GM23338 (cell line): ENCODE measurements at regions not wholly inside any gene's neighbourhood (a gene's known extent, or its start where the extent isn't known, plus 50 kb on each side); places are given as distances from the start of the nearest gene placed in this dataset.

Experiments used
- ATAC-seq: fragments of 200-7000 bp; cut with Tn5 transposase; 3 replicates; pipeline ENCODE4 v1.9.1; 2020
- DNase-seq: peaks from one replicate; pipeline ENCODE4 v3.0.0-alpha.2; 2015; ENCODE audit warnings: low spot score
- H2AFZ ChIP-seq: fragments of 200-600 bp; sonication (generic); 2 replicates; pipeline ENCODE4 v1.8.0; 2016; ENCODE audit warnings: antibody characterized with exemption, mild to moderate bottlenecking, moderate library complexity
- H3F3A ChIP-seq: fragments of 200-600 bp; sonication (generic); replicated peaks from 2 replicates; pipeline ENCODE4 v1.8.0; 2017; ENCODE audit warnings: antibody characterized with exemption, mixed run types, low read depth
- H3K27ac ChIP-seq: fragments of 200-600 bp; sonication (generic); 2 replicates; pipeline ENCODE4 v1.6.1; 2016; ENCODE audit warnings: low read depth
- H3K27me3 ChIP-seq: fragments of 200-600 bp; sonication (generic); 2 replicates; pipeline ENCODE4 v1.8.0; 2016; ENCODE audit warnings: mild to moderate bottlenecking, mixed run types, moderate library complexity; ENCODE audit not compliant: insufficient read depth
- H3K36me3 ChIP-seq: fragments of 200-600 bp; sonication (generic); 2 replicates; pipeline ENCODE4 v1.8.0; 2016; ENCODE audit warnings: mild to moderate bottlenecking; ENCODE audit not compliant: insufficient read depth
- H3K4me1 ChIP-seq: fragments of 200-600 bp; sonication (generic); 2 replicates; pipeline ENCODE4 v1.8.0; 2016; ENCODE audit warnings: mild to moderate bottlenecking, moderate library complexity; ENCODE audit not compliant: insufficient read depth
- H3K4me2 ChIP-seq: fragments of 200-600 bp; sonication (generic); 2 replicates; pipeline ENCODE4 v1.7.1; 2017; ENCODE audit warnings: mixed run types
- H3K4me3 ChIP-seq: fragments of 200-600 bp; sonication (generic); 2 replicates; pipeline ENCODE4 v1.6.1; 2016; ENCODE audit warnings: mixed run types
- H3K79me2 ChIP-seq: fragments of 200-600 bp; sonication (generic); replicated peaks from 2 replicates; pipeline ENCODE4 v1.8.0; 2017; ENCODE audit warnings: mild to moderate bottlenecking; ENCODE audit not compliant: insufficient read depth
- H3K9me2 ChIP-seq: fragments of 200-600 bp; sonication (generic); 2 replicates; pipeline ENCODE4 v1.8.0; 2017; ENCODE audit not compliant: insufficient read depth
- H4K20me1 ChIP-seq: fragments of 200-600 bp; sonication (generic); replicated peaks from 2 replicates; pipeline ENCODE4 v1.8.0; 2017; ENCODE audit warnings: mild to moderate bottlenecking; ENCODE audit not compliant: insufficient read depth
- H3K27ac Mint-ChIP-seq: 2 replicates; pipeline ENCODE4 v1.8.0; 2020; ENCODE audit warnings: inconsistent platforms, mild to moderate bottlenecking, moderate library complexity, mixed read lengths
- H3K27me3 Mint-ChIP-seq: 3 replicates; pipeline ENCODE4 v1.8.0; 2022; ENCODE audit warnings: low read depth, mild to moderate bottlenecking, moderate library complexity, mixed read lengths, inconsistent platforms; ENCODE audit not compliant: insufficient read depth, poor library complexity
- H3K36me3 Mint-ChIP-seq: 3 replicates; pipeline ENCODE4 v1.8.0; 2021; ENCODE audit warnings: low read depth, mild to moderate bottlenecking, inconsistent platforms, moderate library complexity, mixed read lengths
- H3K4me1 Mint-ChIP-seq: 3 replicates; pipeline ENCODE4 v1.8.0; 2020; ENCODE audit warnings: mild to moderate bottlenecking, inconsistent platforms, mixed read lengths
- H3K4me3 Mint-ChIP-seq: 3 replicates; pipeline ENCODE4 v1.8.0; 2021; ENCODE audit warnings: moderate library complexity, mild to moderate bottlenecking, inconsistent platforms, mixed read lengths
- H3K9me3 Mint-ChIP-seq: 3 replicates; pipeline ENCODE4 v1.8.0; 2020; ENCODE audit warnings: moderate library complexity, mild to moderate bottlenecking, inconsistent platforms, mixed read lengths
- CREB1 ChIP-seq: fragments of 250-450 bp; sonication (Bioruptor Pico); IDR thresholded peaks from 2 replicates; pipeline ENCODE4 v1.5.0; 2020; ENCODE audit warnings: low read depth, mild to moderate bottlenecking, moderate library complexity
- JUNB ChIP-seq: IDR thresholded peaks from one replicate; pipeline ENCODE4 v1.6.1; 2016; ENCODE audit warnings: antibody characterized with exemption; ENCODE audit not compliant: unreplicated experiment
- NANOG ChIP-seq: IDR thresholded peaks from 2 replicates; pipeline ENCODE4 v1.6.1; 2016; ENCODE audit warnings: antibody characterized with exemption, borderline replicate concordance
- STAT1 ChIP-seq: IDR thresholded peaks from one replicate; pipeline ENCODE4 v1.6.1; 2016; ENCODE audit warnings: antibody characterized with exemption; ENCODE audit not compliant: unreplicated experiment
- ZNF114 ChIP-seq: fragments of 250-450 bp; sonication (Bioruptor Pico); IDR thresholded peaks from 2 replicates; pipeline ENCODE4 v1.5.0; 2020; ENCODE audit warnings: mild to moderate bottlenecking, moderate library complexity
- TF ChIP-seq, protein P1 (sequence below): IDR thresholded peaks from one replicate; pipeline ENCODE4 v1.6.1; 2018; ENCODE audit warnings: antibody characterized with exemption; ENCODE audit not compliant: unreplicated experiment
- TF ChIP-seq, protein P2 (sequence below): fragments of 250-450 bp; sonication (Bioruptor Pico); IDR thresholded peaks from 2 replicates; pipeline ENCODE4 v1.5.0; 2020; ENCODE audit warnings: mild to moderate bottlenecking, moderate library complexity
- TF ChIP-seq, protein P3 (sequence below): IDR thresholded peaks from 2 replicates; pipeline ENCODE4 v1.6.1; 2016; ENCODE audit warnings: antibody characterized with exemption
- TF ChIP-seq, protein P4 (sequence below), 2 experiments: fragments of 200-600 bp in 1 of 2; sonication (generic) in 1 of 2; conservative IDR thresholded peaks; 2 replicates each; pipeline versions ENCODE4 v1.5.1 to v1.6.1; 2016 to 2017; ENCODE audit warnings: antibody characterized with exemption in 2 of 2, low read depth in 2 of 2, mild to moderate bottlenecking in 2 of 2, moderate library complexity in 1 of 2

DNA sequence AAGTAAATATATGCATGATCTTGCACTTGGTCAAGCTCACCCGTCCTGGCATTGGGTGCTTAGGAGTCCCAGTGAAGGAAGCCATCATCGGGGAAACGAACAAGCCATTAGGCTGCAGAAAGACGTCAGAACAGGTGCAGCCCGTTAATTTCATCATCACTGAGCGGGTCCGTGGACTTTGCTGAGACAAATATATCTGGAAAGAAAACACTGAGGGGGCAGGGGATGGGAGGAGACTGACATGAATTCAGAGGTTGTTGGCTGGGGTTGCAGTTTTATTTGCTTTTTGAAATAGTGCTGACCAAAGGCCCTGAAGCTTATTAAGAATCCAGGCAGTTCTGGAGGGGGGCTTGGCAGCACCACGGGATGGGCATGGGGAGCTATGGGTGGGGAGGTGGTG, 207.2 kb downstream of the ENGASE start:
- Histone ChIP-seq H3K36me3 (no peaks in the 10 kb centered on the region), H3F3A (no peaks in the 10 kb centered on the region), H3K4me1 (no peaks in the 10 kb centered on the region), H4K20me1 (no peaks in the 10 kb centered on the region), H3K4me3 (no peak overlapping the region), H2AFZ (no peak overlapping the region), H3K27ac (no peak overlapping the region), H3K4me2 (no peak overlapping the region), H3K79me2 (no peaks in the 10 kb centered on the region), H3K27me3 (no peaks in the 10 kb centered on the region), H3K9me2 (no peaks in the 10 kb centered on the region)
- Mint-ChIP-seq H3K27me3 (peaks cover 22% of the 10 kb centered on the region), H3K4me3 (no peak overlapping the region), H3K36me3 (no peaks in the 10 kb centered on the region), H3K4me1 (peaks cover 8% of the 10 kb centered on the region), H3K9me3 (no peaks in the 10 kb centered on the region), H3K27ac (no peak overlapping the region)
- DNase-seq (no peak), ATAC-seq (no peak)
- TF ChIP-seq ZNF114 (CRISPR knock-in tag) (no peak), JUNB (no peak), NANOG (no peak), CREB1 (CRISPR knock-in tag) (no peak), STAT1 (no peak)
- TF ChIP-seq, protein P1, sequence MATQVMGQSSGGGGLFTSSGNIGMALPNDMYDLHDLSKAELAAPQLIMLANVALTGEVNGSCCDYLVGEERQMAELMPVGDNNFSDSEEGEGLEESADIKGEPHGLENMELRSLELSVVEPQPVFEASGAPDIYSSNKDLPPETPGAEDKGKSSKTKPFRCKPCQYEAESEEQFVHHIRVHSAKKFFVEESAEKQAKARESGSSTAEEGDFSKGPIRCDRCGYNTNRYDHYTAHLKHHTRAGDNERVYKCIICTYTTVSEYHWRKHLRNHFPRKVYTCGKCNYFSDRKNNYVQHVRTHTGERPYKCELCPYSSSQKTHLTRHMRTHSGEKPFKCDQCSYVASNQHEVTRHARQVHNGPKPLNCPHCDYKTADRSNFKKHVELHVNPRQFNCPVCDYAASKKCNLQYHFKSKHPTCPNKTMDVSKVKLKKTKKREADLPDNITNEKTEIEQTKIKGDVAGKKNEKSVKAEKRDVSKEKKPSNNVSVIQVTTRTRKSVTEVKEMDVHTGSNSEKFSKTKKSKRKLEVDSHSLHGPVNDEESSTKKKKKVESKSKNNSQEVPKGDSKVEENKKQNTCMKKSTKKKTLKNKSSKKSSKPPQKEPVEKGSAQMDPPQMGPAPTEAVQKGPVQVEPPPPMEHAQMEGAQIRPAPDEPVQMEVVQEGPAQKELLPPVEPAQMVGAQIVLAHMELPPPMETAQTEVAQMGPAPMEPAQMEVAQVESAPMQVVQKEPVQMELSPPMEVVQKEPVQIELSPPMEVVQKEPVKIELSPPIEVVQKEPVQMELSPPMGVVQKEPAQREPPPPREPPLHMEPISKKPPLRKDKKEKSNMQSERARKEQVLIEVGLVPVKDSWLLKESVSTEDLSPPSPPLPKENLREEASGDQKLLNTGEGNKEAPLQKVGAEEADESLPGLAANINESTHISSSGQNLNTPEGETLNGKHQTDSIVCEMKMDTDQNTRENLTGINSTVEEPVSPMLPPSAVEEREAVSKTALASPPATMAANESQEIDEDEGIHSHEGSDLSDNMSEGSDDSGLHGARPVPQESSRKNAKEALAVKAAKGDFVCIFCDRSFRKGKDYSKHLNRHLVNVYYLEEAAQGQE = no peak
- TF ChIP-seq, protein P2, sequence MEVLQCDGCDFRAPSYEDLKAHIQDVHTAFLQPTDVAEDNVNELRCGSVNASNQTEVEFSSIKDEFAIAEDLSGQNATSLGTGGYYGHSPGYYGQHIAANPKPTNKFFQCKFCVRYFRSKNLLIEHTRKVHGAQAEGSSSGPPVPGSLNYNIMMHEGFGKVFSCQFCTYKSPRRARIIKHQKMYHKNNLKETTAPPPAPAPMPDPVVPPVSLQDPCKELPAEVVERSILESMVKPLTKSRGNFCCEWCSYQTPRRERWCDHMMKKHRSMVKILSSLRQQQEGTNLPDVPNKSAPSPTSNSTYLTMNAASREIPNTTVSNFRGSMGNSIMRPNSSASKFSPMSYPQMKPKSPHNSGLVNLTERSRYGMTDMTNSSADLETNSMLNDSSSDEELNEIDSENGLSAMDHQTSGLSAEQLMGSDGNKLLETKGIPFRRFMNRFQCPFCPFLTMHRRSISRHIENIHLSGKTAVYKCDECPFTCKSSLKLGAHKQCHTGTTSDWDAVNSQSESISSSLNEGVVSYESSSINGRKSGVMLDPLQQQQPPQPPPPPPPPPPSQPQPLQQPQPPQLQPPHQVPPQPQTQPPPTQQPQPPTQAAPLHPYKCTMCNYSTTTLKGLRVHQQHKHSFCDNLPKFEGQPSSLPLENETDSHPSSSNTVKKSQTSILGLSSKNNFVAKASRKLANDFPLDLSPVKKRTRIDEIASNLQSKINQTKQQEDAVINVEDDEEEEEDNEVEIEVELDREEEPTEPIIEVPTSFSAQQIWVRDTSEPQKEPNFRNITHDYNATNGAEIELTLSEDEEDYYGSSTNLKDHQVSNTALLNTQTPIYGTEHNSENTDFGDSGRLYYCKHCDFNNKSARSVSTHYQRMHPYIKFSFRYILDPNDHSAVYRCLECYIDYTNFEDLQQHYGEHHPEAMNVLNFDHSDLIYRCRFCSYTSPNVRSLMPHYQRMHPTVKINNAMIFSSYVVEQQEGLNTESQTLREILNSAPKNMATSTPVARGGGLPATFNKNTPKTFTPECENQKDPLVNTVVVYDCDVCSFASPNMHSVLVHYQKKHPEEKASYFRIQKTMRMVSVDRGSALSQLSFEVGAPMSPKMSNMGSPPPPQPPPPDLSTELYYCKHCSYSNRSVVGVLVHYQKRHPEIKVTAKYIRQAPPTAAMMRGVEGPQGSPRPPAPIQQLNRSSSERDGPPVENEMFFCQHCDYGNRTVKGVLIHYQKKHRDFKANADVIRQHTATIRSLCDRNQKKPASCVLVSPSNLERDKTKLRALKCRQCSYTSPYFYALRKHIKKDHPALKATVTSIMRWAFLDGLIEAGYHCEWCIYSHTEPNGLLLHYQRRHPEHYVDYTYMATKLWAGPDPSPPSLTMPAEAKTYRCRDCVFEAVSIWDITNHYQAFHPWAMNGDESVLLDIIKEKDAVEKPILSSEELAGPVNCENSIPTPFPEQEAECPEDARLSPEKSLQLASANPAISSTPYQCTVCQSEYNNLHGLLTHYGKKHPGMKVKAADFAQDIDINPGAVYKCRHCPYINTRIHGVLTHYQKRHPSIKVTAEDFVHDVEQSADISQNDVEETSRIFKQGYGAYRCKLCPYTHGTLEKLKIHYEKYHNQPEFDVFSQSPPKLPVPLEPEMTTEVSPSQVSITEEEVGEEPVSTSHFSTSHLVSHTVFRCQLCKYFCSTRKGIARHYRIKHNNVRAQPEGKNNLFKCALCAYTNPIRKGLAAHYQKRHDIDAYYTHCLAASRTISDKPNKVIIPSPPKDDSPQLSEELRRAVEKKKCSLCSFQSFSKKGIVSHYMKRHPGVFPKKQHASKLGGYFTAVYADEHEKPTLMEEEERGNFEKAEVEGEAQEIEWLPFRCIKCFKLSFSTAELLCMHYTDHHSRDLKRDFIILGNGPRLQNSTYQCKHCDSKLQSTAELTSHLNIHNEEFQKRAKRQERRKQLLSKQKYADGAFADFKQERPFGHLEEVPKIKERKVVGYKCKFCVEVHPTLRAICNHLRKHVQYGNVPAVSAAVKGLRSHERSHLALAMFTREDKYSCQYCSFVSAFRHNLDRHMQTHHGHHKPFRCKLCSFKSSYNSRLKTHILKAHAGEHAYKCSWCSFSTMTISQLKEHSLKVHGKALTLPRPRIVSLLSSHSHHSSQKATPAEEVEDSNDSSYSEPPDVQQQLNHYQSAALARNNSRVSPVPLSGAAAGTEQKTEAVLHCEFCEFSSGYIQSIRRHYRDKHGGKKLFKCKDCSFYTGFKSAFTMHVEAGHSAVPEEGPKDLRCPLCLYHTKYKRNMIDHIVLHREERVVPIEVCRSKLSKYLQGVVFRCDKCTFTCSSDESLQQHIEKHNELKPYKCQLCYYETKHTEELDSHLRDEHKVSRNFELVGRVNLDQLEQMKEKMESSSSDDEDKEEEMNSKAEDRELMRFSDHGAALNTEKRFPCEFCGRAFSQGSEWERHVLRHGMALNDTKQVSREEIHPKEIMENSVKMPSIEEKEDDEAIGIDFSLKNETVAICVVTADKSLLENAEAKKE = no peak
- TF ChIP-seq, protein P3, sequence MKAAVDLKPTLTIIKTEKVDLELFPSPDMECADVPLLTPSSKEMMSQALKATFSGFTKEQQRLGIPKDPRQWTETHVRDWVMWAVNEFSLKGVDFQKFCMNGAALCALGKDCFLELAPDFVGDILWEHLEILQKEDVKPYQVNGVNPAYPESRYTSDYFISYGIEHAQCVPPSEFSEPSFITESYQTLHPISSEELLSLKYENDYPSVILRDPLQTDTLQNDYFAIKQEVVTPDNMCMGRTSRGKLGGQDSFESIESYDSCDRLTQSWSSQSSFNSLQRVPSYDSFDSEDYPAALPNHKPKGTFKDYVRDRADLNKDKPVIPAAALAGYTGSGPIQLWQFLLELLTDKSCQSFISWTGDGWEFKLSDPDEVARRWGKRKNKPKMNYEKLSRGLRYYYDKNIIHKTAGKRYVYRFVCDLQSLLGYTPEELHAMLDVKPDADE = no peak
- TF ChIP-seq, protein P4, sequence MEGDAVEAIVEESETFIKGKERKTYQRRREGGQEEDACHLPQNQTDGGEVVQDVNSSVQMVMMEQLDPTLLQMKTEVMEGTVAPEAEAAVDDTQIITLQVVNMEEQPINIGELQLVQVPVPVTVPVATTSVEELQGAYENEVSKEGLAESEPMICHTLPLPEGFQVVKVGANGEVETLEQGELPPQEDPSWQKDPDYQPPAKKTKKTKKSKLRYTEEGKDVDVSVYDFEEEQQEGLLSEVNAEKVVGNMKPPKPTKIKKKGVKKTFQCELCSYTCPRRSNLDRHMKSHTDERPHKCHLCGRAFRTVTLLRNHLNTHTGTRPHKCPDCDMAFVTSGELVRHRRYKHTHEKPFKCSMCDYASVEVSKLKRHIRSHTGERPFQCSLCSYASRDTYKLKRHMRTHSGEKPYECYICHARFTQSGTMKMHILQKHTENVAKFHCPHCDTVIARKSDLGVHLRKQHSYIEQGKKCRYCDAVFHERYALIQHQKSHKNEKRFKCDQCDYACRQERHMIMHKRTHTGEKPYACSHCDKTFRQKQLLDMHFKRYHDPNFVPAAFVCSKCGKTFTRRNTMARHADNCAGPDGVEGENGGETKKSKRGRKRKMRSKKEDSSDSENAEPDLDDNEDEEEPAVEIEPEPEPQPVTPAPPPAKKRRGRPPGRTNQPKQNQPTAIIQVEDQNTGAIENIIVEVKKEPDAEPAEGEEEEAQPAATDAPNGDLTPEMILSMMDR (conservative IDR thresholded peaks at IDR 0.05; ENCODE audit: low read depth in 2 of 2) = no peak
